Neuronal stem cell (in vitro differentiated cells): ENCODE measurements at regions not wholly inside any gene's neighbourhood (a gene's known extent, or its start where the extent isn't known, plus 50 kb on each side); places are given as distances from the start of the nearest gene placed in this dataset.

Source experiments
- DNase-seq: peaks from one replicate; pipeline ENCODE4 v3.0.0-alpha.2; 2013; ENCODE audit warnings: low spot score
- H2AFZ ChIP-seq: one replicate; pipeline ENCODE4 v1.6.1; 2013; ENCODE audit warnings: mild to moderate bottlenecking, low read length, inconsistent platforms
- H2AK5ac ChIP-seq: 2 replicates; pipeline ENCODE4 v1.6.1; 2013; ENCODE audit warnings: low read depth, mild to moderate bottlenecking, inconsistent platforms, low read length, moderate library complexity, mixed read lengths
- H2BK120ac ChIP-seq: 2 replicates; pipeline ENCODE4 v1.6.1; 2013; ENCODE audit warnings: low read depth, mild to moderate bottlenecking, inconsistent platforms, low read length, moderate library complexity, mixed read lengths
- H2BK12ac ChIP-seq: one replicate; pipeline ENCODE4 v1.6.1; 2013; ENCODE audit warnings: low read length, inconsistent platforms
- H2BK15ac ChIP-seq: 2 replicates; pipeline ENCODE4 v1.6.1; 2013; ENCODE audit warnings: mild to moderate bottlenecking, low read length, inconsistent platforms, mixed read lengths
- H2BK5ac ChIP-seq: one replicate; pipeline ENCODE4 v1.6.1; 2013; ENCODE audit warnings: inconsistent platforms, mild to moderate bottlenecking, low read length, moderate library complexity
- H3K14ac ChIP-seq: one replicate; pipeline ENCODE4 v1.6.1; 2013; ENCODE audit warnings: low read length, inconsistent platforms
- H3K18ac ChIP-seq: 2 replicates; pipeline ENCODE4 v1.6.1; 2013; ENCODE audit warnings: low read length, inconsistent platforms
- H3K23ac ChIP-seq: 2 replicates; pipeline ENCODE4 v1.6.1; 2013; ENCODE audit warnings: low read depth, mild to moderate bottlenecking, mixed read lengths, low read length, inconsistent platforms; ENCODE audit not compliant: poor library complexity
- H3K27ac ChIP-seq: replicated peaks from 3 replicates; pipeline ENCODE4 v1.5.1; 2013; ENCODE audit warnings: low read length, inconsistent platforms
- H3K27me3 ChIP-seq, 3 experiments: 2 replicates each; pipeline ENCODE4 v1.6.1; 2013; ENCODE audit warnings: low read length in 3 of 3, mild to moderate bottlenecking in 2 of 3, inconsistent platforms in 1 of 3, low read depth in 1 of 3, mixed read lengths in 1 of 3, moderate library complexity in 1 of 3; ENCODE audit not compliant: control insufficient read depth in 3 of 3, insufficient read depth in 3 of 3
- H3K36me3 ChIP-seq, 2 donors: replicated peaks in 1 of 2; 2 replicates each; pipeline ENCODE4 v1.6.1; 2013; ENCODE audit warnings: low read length in 2 of 2; ENCODE audit not compliant: control insufficient read depth in 2 of 2, insufficient read depth in 2 of 2
- H3K4ac ChIP-seq: 2 replicates; pipeline ENCODE4 v1.6.1; 2013; ENCODE audit warnings: inconsistent platforms, mild to moderate bottlenecking, low read length, moderate library complexity
- H3K4me1 ChIP-seq, 2 donors: 1 replicate in 1 of 2; 2 replicates in 1 of 2; pipeline ENCODE4 v1.6.1; 2013; ENCODE audit warnings: low read length in 2 of 2, low read depth in 1 of 2; ENCODE audit not compliant: control insufficient read depth in 2 of 2, insufficient read depth in 1 of 2
- H3K4me2 ChIP-seq: one replicate; pipeline ENCODE4 v1.6.1; 2013; ENCODE audit warnings: mild to moderate bottlenecking, low read length, inconsistent platforms; ENCODE audit not compliant: insufficient read depth, poor library complexity, severe bottlenecking
- H3K4me3 ChIP-seq, 2 donors: 2 replicates each; pipeline ENCODE4 v1.5.1; 2013; ENCODE audit warnings: low read length in 2 of 2, mild to moderate bottlenecking in 2 of 2, inconsistent platforms in 1 of 2, moderate library complexity in 1 of 2
- H3K79me1 ChIP-seq: one replicate; pipeline ENCODE4 v1.6.1; 2013; ENCODE audit warnings: low read depth, mild to moderate bottlenecking, inconsistent platforms, low read length, moderate library complexity
- H3K9ac ChIP-seq: one replicate; pipeline ENCODE4 v1.6.1; 2013; ENCODE audit warnings: mild to moderate bottlenecking, low read depth, low read length, inconsistent platforms; ENCODE audit not compliant: poor library complexity
- H3K9me3 ChIP-seq, 2 donors: replicated peaks in 1 of 2; 2 replicates each; pipeline versions ENCODE3 to v1.6.1; 2013; ENCODE audit warnings: low read length in 2 of 2, mild to moderate bottlenecking in 2 of 2, inconsistent platforms in 1 of 2, low read depth in 1 of 2, mixed read lengths in 1 of 2, moderate library complexity in 1 of 2; ENCODE audit not compliant: control insufficient read depth in 2 of 2, insufficient read depth in 1 of 2
- H4K8ac ChIP-seq: one replicate; pipeline ENCODE4 v1.6.1; 2013; ENCODE audit warnings: low read depth, mild to moderate bottlenecking, inconsistent platforms, low read length, moderate library complexity
- H4K91ac ChIP-seq: one replicate; pipeline ENCODE4 v1.6.1; 2013; ENCODE audit warnings: low read length, low read depth, mild to moderate bottlenecking, inconsistent platforms; ENCODE audit not compliant: poor library complexity
- WGBS, 2 donors: extraction: QIAGEN DNeasy Blood & Tissue Kit; methylation state at CpG; one replicate each; pipeline ENCODE4 v1.1.7; 2013; ENCODE audit warnings: missing lambda C conversion rate in 2 of 2, mixed read lengths in 1 of 2; ENCODE audit not compliant: insufficient read length in 2 of 2, insufficient replicate concordance in 1 of 2; ENCODE audit errors: extremely low coverage in 2 of 2; 5-methylcytosine and 5-hydroxymethylcytosine counted together

GRCh38 chr7:159207951-159208350, 63.3 kb upstream of the VIPR2 start:
- H3K4me3 ChIP-seq = no peak overlapping the region
- no peak overlapping the region for H2BK120ac ChIP-seq
- no peaks in the 10 kb centered on the region for H3K36me3 ChIP-seq
- DNase-seq = no peak
- no peak overlapping the region for H3K4ac ChIP-seq
- H2BK12ac ChIP-seq = no peak overlapping the region
- no peaks in the 10 kb centered on the region for H3K4me1 ChIP-seq
- no peak overlapping the region for H3K18ac ChIP-seq
- no peak overlapping the region for H3K14ac ChIP-seq
- H2BK15ac ChIP-seq = no peak overlapping the region
- no peak overlapping the region for H4K91ac ChIP-seq
- H2BK5ac ChIP-seq = no peak overlapping the region
- peaks cover 3 to 6% of the 10 kb centered on the region in 2 donors for H3K9me3 ChIP-seq
- no peaks in the 10 kb centered on the region for H3K79me1 ChIP-seq
- H4K8ac ChIP-seq = no peak overlapping the region
- H3K23ac ChIP-seq = no peak overlapping the region
- no peak overlapping the region for H3K4me2 ChIP-seq
- peaks cover 0 to 13% (median 0%) of the 10 kb centered on the region in 3 experiments for H3K27me3 ChIP-seq
- no peak overlapping the region for H3K27ac ChIP-seq
- no peak overlapping the region for H2AFZ ChIP-seq
- WGBS, 2 donors = no CpG with 5 or more reads among the region's 2 CpGs
- H2AK5ac ChIP-seq = no peak overlapping the region
- no peak overlapping the region for H3K9ac ChIP-seq

GRCh38 chr7:159207393-159207792, 62.7 kb upstream of the VIPR2 start:
- no peak overlapping the region for H2BK120ac ChIP-seq
- H3K4me1 ChIP-seq = no peaks in the 10 kb centered on the region
- H3K27ac ChIP-seq = no peak overlapping the region
- peaks cover 3 to 6% of the 10 kb centered on the region in 2 donors for H3K9me3 ChIP-seq
- H3K4me2 ChIP-seq = no peak overlapping the region
- H3K14ac ChIP-seq = no peak overlapping the region
- H3K27me3 ChIP-seq = peaks cover 0 to 13% (median 0%) of the 10 kb centered on the region in 3 experiments
- no peak for DNase-seq
- no peak overlapping the region for H2BK15ac ChIP-seq
- H2AFZ ChIP-seq = no peak overlapping the region
- H2AK5ac ChIP-seq = no peak overlapping the region
- WGBS, 2 donors = no CpG with 5 or more reads among the region's 5 CpGs
- H3K18ac ChIP-seq = no peak overlapping the region
- H4K91ac ChIP-seq = no peak overlapping the region
- H3K79me1 ChIP-seq = no peaks in the 10 kb centered on the region
- no peaks in the 10 kb centered on the region for H3K36me3 ChIP-seq
- H4K8ac ChIP-seq = no peak overlapping the region
- H3K4ac ChIP-seq = no peak overlapping the region
- no peak overlapping the region for H2BK5ac ChIP-seq
- no peak overlapping the region for H3K9ac ChIP-seq
- no peak overlapping the region for H3K23ac ChIP-seq
- H2BK12ac ChIP-seq = no peak overlapping the region
- H3K4me3 ChIP-seq = no peak overlapping the region

DNA sequence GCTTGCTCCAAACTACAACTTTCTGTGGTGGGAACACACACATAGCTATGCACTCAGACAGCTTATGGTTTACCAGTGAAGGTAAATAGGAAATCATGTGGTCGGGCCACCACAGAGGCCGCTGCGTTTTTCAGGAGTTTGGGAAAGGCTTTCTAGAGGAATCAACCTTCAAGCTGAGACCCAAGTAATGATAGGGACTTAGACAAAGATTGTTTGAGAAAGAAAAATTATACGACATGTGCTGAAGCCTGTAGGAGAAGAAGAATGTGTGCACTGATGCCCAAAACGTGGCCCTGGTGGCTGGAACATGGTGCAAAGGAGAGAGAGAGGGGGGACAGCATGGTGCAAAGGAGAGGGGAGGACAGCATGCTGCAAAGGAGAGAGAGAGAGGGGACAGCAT, 61.2 kb upstream of the VIPR2 start:
- Histone ChIP-seq H3K9me3 (peaks cover 3 to 6% of the 10 kb centered on the region in 2 donors), H3K4me2 (no peak overlapping the region), H2AK5ac (no peak overlapping the region), H2BK120ac (no peak overlapping the region), H2BK5ac (no peak overlapping the region), H3K4me3 (no peak overlapping the region), H3K36me3 (no peaks in the 10 kb centered on the region), H3K9ac (no peak overlapping the region), H3K79me1 (no peaks in the 10 kb centered on the region), H3K27me3 (peaks cover 0 to 1% (median 0%) of the 10 kb centered on the region in 3 experiments), H3K18ac (no peak overlapping the region), H4K8ac (no peak overlapping the region), H3K14ac (no peak overlapping the region), H2BK12ac (no peak overlapping the region), H2AFZ (no peak overlapping the region), H3K27ac (no peak overlapping the region), H2BK15ac (no peak overlapping the region), H4K91ac (no peak overlapping the region), H3K4ac (no peak overlapping the region), H3K4me1 (no peaks in the 10 kb centered on the region), H3K23ac (no peak overlapping the region)
- no peak for DNase-seq
- WGBS, 2 donors = no CpG with 5 or more reads among the region's 5 CpGs

DNA sequence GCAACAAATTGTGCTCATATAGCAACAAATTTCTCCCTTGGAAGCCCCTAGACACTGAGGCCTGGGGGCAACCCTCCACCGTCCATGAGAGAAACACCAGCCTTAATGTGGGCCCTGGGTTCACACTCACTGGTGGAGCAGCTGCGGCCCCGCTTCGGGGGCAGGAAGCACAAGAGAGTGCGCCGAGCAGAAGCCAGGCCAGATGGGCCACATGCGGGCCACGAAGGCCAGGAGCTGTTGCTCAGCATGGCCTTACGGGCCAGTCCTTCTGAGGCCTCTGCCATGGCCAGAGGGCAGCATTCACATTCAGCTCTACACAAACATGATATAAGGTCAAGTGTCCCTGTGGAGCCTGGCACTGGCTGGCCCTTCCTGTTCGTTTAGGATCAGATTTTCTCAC, 60.0 kb upstream of the VIPR2 start:
- no peak overlapping the region for H3K27ac ChIP-seq
- no peak overlapping the region for H2BK15ac ChIP-seq
- no peak overlapping the region for H3K14ac ChIP-seq
- no peak overlapping the region for H2BK120ac ChIP-seq
- no peaks in the 10 kb centered on the region for H3K79me1 ChIP-seq
- no peak overlapping the region for H2BK12ac ChIP-seq
- no peak overlapping the region for H3K23ac ChIP-seq
- H4K91ac ChIP-seq = no peak overlapping the region
- no peak overlapping the region for H3K4me2 ChIP-seq
- DNase-seq = no peak
- no peak overlapping the region for H3K4me3 ChIP-seq
- H3K36me3 ChIP-seq = no peaks in the 10 kb centered on the region
- no CpG with 5 or more reads among the region's 10 CpGs for WGBS, 2 donors
- no peak overlapping the region for H2AFZ ChIP-seq
- no peak overlapping the region for H4K8ac ChIP-seq
- no peak overlapping the region for H2BK5ac ChIP-seq
- H3K4me1 ChIP-seq = no peaks in the 10 kb centered on the region
- H2AK5ac ChIP-seq = no peak overlapping the region
- peaks cover 3 to 6% of the 10 kb centered on the region in 2 donors for H3K9me3 ChIP-seq
- H3K9ac ChIP-seq = no peak overlapping the region
- H3K4ac ChIP-seq = no peak overlapping the region
- H3K18ac ChIP-seq = no peak overlapping the region
- no peaks in the 10 kb centered on the region for H3K27me3 ChIP-seq
